Mesendoderm (in vitro differentiated cells): ENCODE measurements at regions not wholly inside any gene's neighbourhood (a gene's known extent, or its start where the extent isn't known, plus 50 kb on each side); places are given as distances from the start of the nearest gene placed in this dataset.

Experiments used
- DNase-seq: peaks from one replicate; pipeline ENCODE4 v3.0.0; 2013
- H2AK5ac ChIP-seq: 2 replicates; pipeline ENCODE4 v1.6.1; 2013; ENCODE audit warnings: low read length, inconsistent platforms
- H2BK120ac ChIP-seq: 2 replicates; pipeline ENCODE4 v1.6.1; 2013; ENCODE audit warnings: low read depth, mild to moderate bottlenecking, low read length, moderate library complexity, mixed read lengths
- H2BK15ac ChIP-seq: replicated peaks from 2 replicates; pipeline ENCODE4 v1.6.1; 2013; ENCODE audit warnings: low read depth, mild to moderate bottlenecking, moderate library complexity
- H2BK5ac ChIP-seq: 2 replicates; pipeline ENCODE4 v1.6.1; 2013; ENCODE audit warnings: low read length, inconsistent platforms
- H3K18ac ChIP-seq: 2 replicates; pipeline ENCODE4 v1.6.1; 2013; ENCODE audit warnings: mild to moderate bottlenecking, low read length, mixed read lengths
- H3K23ac ChIP-seq: one replicate; pipeline ENCODE4 v1.6.1; 2013; ENCODE audit warnings: low read length
- H3K27ac ChIP-seq: 2 replicates; pipeline ENCODE4 v1.5.1; 2013; ENCODE audit warnings: low read depth, mild to moderate bottlenecking, inconsistent platforms, low read length, moderate library complexity
- H3K27me3 ChIP-seq: 2 replicates; pipeline ENCODE4 v1.6.1; 2013; ENCODE audit warnings: low read length, control low read depth, mild to moderate bottlenecking, inconsistent platforms; ENCODE audit not compliant: insufficient read depth, poor library complexity
- H3K36me3 ChIP-seq: 2 replicates; pipeline ENCODE4 v1.6.1; 2013; ENCODE audit warnings: low read length, inconsistent platforms; ENCODE audit not compliant: control insufficient read depth, insufficient read depth
- H3K4ac ChIP-seq: one replicate; pipeline ENCODE4 v1.6.1; 2013; ENCODE audit warnings: low read depth, mild to moderate bottlenecking, low read length, moderate library complexity
- H3K4me1 ChIP-seq: 2 replicates; pipeline ENCODE4 v1.6.1; 2013; ENCODE audit warnings: low read depth, low read length, inconsistent platforms; ENCODE audit not compliant: control insufficient read depth
- H3K4me2 ChIP-seq: 2 replicates; pipeline ENCODE4 v1.6.1; 2013; ENCODE audit warnings: low read length
- H3K4me3 ChIP-seq: 2 replicates; pipeline ENCODE4 v1.5.1; 2013; ENCODE audit warnings: mild to moderate bottlenecking, low read length
- H3K56ac ChIP-seq: one replicate; pipeline ENCODE4 v1.6.1; 2013; ENCODE audit warnings: low read length
- H3K79me1 ChIP-seq: 2 replicates; pipeline ENCODE4 v1.6.1; 2013; ENCODE audit warnings: low read length, inconsistent platforms
- H3K79me2 ChIP-seq: 2 replicates; pipeline ENCODE4 v1.6.1; 2013; ENCODE audit warnings: mild to moderate bottlenecking, low read length; ENCODE audit not compliant: control insufficient read depth, insufficient read depth
- H3K9ac ChIP-seq: 2 replicates; pipeline ENCODE4 v1.6.1; 2013; ENCODE audit warnings: low read length, inconsistent platforms
- H4K5ac ChIP-seq: one replicate; pipeline ENCODE4 v1.6.1; 2013; ENCODE audit warnings: low read length
- H4K8ac ChIP-seq: one replicate; pipeline ENCODE4 v1.6.1; 2013; ENCODE audit warnings: low read depth, mild to moderate bottlenecking, control low read depth, low read length, moderate library complexity
- WGBS: extraction: QIAGEN DNeasy Blood & Tissue Kit; methylation state at CpG from one replicate; pipeline ENCODE4 v1.1.7; 2013; ENCODE audit warnings: low lambda C conversion rate, missing lambda C conversion rate; ENCODE audit not compliant: insufficient coverage; ENCODE audit errors: extremely low coverage; 5-methylcytosine and 5-hydroxymethylcytosine counted together

DNA sequence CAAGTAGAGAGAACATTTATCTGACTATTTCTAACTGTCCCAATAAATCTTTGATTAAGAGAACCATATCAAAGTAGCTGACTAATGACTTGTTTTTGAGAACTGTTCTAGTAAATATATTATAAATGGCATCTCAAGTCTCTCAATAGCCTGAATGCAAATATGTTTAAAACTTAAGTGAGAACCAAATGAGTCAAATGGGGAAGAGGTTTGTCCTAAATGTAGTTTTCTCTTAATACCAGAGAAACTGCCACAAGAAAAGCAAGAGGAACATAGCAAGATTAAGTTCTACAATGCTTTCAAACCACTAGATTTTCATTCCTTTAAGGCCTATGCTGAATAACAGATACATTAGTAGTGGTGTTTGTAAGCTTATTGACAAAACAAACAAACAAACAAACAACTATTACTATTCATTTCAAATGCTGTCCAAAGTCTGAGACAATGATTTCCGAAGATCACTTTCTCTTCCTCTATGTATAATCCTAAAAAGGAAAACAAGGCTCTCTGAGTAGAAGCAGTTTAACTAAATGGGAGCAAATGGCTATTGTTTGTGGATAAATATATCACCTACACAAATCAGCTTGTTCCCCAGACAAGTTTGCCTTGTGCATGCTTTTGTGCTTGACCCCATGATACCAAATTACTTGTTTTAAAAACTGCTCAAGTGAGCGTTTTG is 408.4 kb upstream of the EMCN start:
- Histone ChIP-seq H2BK120ac (no peak overlapping the region), H3K4me3 (no peak overlapping the region)

DNA sequence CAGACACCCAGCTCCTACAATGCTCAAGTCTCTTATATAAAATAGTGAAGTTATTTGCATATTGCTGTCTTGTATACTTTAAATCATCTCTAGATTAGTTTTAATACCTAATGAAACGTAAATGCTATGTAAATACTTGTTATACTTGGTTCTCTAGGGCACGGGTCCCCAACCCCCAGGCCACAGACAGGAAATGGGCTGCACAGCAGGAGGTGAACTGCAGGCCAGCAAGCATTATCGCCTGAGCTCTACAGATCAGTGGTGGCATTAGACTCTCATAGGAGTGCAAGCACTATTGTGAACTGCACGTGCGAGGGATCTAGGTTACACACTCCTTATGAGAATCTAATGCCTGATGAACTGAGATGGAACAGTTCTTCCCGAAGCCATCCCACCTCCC is 395.9 kb upstream of the EMCN start:
- no peak overlapping the region for H3K56ac ChIP-seq
- H3K23ac ChIP-seq: no peak overlapping the region
- no peaks in the 10 kb centered on the region for H3K79me2 ChIP-seq
- no peak overlapping the region for H3K4ac ChIP-seq
- H4K8ac ChIP-seq: no peak overlapping the region
- H3K4me2 ChIP-seq: no peak overlapping the region
- no peak overlapping the region for H2BK5ac ChIP-seq
- WGBS: no CpG with 5 or more reads among the region's 6 CpGs
- no peak overlapping the region for H3K4me3 ChIP-seq
- H4K5ac ChIP-seq: no peak overlapping the region
- no peak overlapping the region for H2AK5ac ChIP-seq
- no peak overlapping the region for H2BK15ac ChIP-seq
- peak; percentile 82 for DNase-seq
- peaks cover 2% of the 10 kb centered on the region for H3K4me1 ChIP-seq
- H3K27ac ChIP-seq: no peak overlapping the region
- H3K27me3 ChIP-seq: no peaks in the 10 kb centered on the region
- no peak overlapping the region for H3K18ac ChIP-seq
- no peaks in the 10 kb centered on the region for H3K79me1 ChIP-seq
- H3K9ac ChIP-seq: no peak overlapping the region
- H2BK120ac ChIP-seq: no peak overlapping the region
- H3K36me3 ChIP-seq: no peaks in the 10 kb centered on the region

More for the DNA sequence above, 408.4 kb upstream of the EMCN start:
- no peak overlapping the region for H3K56ac ChIP-seq
- H2BK5ac ChIP-seq: no peak overlapping the region
- H3K79me1 ChIP-seq: no peaks in the 10 kb centered on the region
- H3K79me2 ChIP-seq: no peaks in the 10 kb centered on the region
- no peak overlapping the region for H3K9ac ChIP-seq
- no peak overlapping the region for H3K18ac ChIP-seq
- H4K5ac ChIP-seq: no peak overlapping the region
- H3K4me1 ChIP-seq: no peaks in the 10 kb centered on the region
- no peaks in the 10 kb centered on the region for H3K36me3 ChIP-seq
- no peak overlapping the region for H2BK15ac ChIP-seq
- no peak for DNase-seq
- H3K27me3 ChIP-seq: no peaks in the 10 kb centered on the region
- H3K27ac ChIP-seq: no peak overlapping the region
- H4K8ac ChIP-seq: no peak overlapping the region
- H3K4ac ChIP-seq: no peak overlapping the region
- H3K4me2 ChIP-seq: no peak overlapping the region
- no CpG with 5 or more reads among the region's 2 CpGs for WGBS
- no peak overlapping the region for H3K23ac ChIP-seq
- H2AK5ac ChIP-seq: no peak overlapping the region

DNA sequence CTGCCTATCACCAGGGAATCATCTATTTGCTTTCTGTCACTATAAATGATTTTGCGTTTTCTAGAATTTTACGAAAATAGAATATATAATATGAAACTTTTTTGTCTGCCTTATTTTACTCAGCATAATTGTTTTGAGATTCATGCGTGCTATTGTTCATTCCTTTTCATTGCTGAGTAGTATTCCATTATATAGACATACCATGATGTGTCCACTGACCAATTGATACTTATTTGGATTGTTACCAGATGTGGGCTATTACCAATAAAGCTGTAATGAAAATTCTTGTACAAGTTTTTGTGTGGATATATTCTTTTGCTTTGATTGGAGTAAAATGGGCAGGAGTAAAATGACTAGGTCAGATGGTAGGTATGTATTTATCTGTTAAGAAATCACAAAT is 390.7 kb upstream of the EMCN start:
- Histone ChIP-seq H3K4ac (no peak overlapping the region), H3K36me3 (no peaks in the 10 kb centered on the region), H3K79me2 (no peaks in the 10 kb centered on the region), H3K4me3 (no peak overlapping the region), H3K18ac (no peak overlapping the region), H2BK5ac (no peak overlapping the region), H2BK120ac (no peak overlapping the region), H3K27me3 (no peaks in the 10 kb centered on the region), H2BK15ac (no peak overlapping the region), H3K79me1 (no peaks in the 10 kb centered on the region), H3K27ac (no peak overlapping the region), H3K4me1 (no peaks in the 10 kb centered on the region), H4K5ac (no peak overlapping the region), H4K8ac (no peak overlapping the region), H2AK5ac (no peak overlapping the region), H3K4me2 (no peak overlapping the region), H3K9ac (no peak overlapping the region), H3K23ac (no peak overlapping the region), H3K56ac (no peak overlapping the region)
- DNase-seq: no peak
- no CpG with 5 or more reads among the region's 3 CpGs for WGBS

DNA sequence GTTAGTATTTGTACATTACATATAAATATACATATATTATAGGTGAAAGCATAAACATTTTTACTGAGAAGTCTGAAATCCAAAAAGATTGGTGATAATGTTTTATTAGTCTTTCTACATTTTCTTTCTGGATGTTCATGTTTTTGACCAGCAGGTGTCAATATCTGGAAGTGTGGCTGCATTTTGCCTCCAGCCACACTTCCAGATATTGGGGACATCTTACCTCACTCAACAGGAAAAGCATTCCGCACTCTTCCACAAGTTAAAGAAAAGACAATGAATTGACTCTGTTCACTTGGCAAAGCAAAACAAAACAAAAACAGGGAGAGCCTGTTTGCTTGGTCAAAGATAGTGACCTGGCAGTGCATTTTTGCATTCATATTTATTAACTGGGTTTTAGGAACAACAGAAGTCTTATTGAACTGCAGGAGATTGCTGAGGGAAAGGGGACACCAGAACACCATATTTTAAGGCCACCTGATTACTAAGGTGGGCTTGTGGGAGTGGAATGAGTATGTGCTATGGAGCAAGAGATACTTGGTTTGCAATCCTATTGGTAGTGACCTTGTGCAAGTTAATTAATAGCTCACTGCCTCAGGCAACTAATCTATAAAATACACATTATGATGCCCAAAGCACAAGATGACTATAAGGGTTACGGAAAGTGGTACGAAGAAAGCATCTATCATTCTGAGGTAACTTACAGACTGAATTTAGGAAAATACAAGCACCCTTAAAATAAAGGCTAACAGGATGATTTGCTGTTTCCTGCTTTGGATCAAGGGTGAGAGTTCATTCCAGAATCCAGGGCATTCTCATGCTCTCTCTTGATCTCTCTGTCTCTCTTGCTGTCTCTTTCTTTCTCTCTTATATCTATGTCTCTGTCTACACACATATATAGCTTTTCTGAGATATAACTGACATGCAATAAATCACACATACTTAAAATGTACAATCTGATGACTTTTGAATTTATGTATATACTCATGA is 389.9 kb upstream of the EMCN start:
- Histone ChIP-seq H3K9ac (no peak overlapping the region), H2AK5ac (no peak overlapping the region), H3K23ac (no peak overlapping the region), H4K8ac (no peak overlapping the region), H3K36me3 (no peaks in the 10 kb centered on the region), H3K79me2 (no peaks in the 10 kb centered on the region), H3K27me3 (no peaks in the 10 kb centered on the region), H3K18ac (no peak overlapping the region), H3K27ac (no peak overlapping the region), H2BK15ac (no peak overlapping the region), H2BK5ac (no peak overlapping the region), H3K4me1 (no peaks in the 10 kb centered on the region), H3K4me3 (no peak overlapping the region), H3K56ac (no peak overlapping the region), H3K4ac (no peak overlapping the region), H2BK120ac (no peak overlapping the region), H3K4me2 (no peak overlapping the region), H4K5ac (no peak overlapping the region), H3K79me1 (no peaks in the 10 kb centered on the region)
- peak; percentile 29 for DNase-seq
- WGBS: no CpG with 5 or more reads among the region's 3 CpGs

DNA sequence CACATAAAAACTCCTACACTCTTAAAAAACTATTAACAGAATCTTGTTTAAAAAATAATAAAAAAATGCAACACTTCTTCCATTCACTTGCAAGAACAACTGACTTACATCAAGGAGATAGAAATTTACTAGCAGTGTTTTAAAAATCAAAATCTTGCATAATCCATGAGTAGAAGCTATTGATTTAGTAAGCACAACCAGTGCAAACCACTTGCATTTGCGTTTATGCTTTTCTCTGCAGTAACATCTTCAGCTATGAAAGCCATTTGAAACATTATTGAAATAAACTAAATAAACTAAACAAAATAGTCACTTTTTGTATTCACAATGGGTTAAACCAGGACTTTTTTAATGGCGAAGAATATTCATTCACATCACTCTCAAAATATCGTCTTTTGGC is 389.2 kb upstream of the EMCN start:
- H3K4me1 ChIP-seq: no peaks in the 10 kb centered on the region
- no peak overlapping the region for H2BK15ac ChIP-seq
- H3K56ac ChIP-seq: no peak overlapping the region
- no peaks in the 10 kb centered on the region for H3K27me3 ChIP-seq
- DNase-seq: no peak
- no peak overlapping the region for H2AK5ac ChIP-seq
- WGBS: no CpG with 5 or more reads among the region's 3 CpGs
- H3K9ac ChIP-seq: no peak overlapping the region
- no peak overlapping the region for H3K4ac ChIP-seq
- H4K5ac ChIP-seq: no peak overlapping the region
- H3K79me1 ChIP-seq: no peaks in the 10 kb centered on the region
- no peak overlapping the region for H3K27ac ChIP-seq
- H2BK120ac ChIP-seq: no peak overlapping the region
- no peak overlapping the region for H4K8ac ChIP-seq
- no peak overlapping the region for H3K4me3 ChIP-seq
- no peaks in the 10 kb centered on the region for H3K36me3 ChIP-seq
- H3K79me2 ChIP-seq: no peaks in the 10 kb centered on the region
- no peak overlapping the region for H3K23ac ChIP-seq
- H3K18ac ChIP-seq: no peak overlapping the region
- no peak overlapping the region for H2BK5ac ChIP-seq
- no peak overlapping the region for H3K4me2 ChIP-seq
